ENCODE measurements at regions not wholly inside any gene's neighbourhood (a gene's known extent, or its start where the extent isn't known, plus 50 kb on each side); places are given as distances from the start of the nearest gene placed in this dataset.
"Not testable (repeated sequence)": the region's sequence is repeated elsewhere in the genome, so short reads cannot be mapped to it uniquely, and the experiment has no call there.

DNA sequence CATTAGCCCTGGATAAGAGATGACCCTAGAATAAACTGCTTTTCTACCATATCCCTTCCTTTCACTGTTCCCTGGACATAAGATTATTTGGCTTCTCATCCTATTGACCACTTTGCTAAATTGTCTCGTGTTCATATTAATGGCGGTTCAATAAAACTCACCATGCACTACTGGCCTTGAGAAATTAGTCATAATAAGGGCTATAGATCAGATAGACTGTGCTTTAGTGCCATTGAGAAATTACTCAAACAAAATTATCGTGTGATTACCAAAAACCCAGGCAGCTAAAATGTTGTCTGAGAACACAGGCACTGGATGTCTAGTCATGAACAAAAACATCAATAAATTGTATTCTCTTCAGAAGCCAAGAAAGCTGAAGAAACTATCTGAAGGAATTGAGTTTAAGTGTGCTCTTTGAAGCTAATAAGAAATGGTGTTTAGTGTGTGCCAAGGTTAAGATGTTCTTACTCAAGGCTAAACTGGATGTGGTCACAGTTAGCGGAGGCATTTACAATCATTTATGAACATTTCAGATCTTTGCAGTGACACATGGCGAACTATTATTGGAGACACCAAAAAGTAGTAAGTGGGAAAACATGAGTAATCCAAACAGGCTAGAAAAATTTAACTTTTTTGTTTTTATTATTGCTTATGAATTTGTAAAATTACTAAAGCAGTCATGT lies 460.4 kb upstream of the RORB start:
- TF ChIP-seq, protein P1, sequence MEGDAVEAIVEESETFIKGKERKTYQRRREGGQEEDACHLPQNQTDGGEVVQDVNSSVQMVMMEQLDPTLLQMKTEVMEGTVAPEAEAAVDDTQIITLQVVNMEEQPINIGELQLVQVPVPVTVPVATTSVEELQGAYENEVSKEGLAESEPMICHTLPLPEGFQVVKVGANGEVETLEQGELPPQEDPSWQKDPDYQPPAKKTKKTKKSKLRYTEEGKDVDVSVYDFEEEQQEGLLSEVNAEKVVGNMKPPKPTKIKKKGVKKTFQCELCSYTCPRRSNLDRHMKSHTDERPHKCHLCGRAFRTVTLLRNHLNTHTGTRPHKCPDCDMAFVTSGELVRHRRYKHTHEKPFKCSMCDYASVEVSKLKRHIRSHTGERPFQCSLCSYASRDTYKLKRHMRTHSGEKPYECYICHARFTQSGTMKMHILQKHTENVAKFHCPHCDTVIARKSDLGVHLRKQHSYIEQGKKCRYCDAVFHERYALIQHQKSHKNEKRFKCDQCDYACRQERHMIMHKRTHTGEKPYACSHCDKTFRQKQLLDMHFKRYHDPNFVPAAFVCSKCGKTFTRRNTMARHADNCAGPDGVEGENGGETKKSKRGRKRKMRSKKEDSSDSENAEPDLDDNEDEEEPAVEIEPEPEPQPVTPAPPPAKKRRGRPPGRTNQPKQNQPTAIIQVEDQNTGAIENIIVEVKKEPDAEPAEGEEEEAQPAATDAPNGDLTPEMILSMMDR (IDR thresholded peaks at IDR 0.05): no peak
- H3K4me3 ChIP-seq: no peak overlapping the region
- no peaks in the 10 kb centered on the region for H3K27me3 ChIP-seq
- H3K36me3 ChIP-seq: no peaks in the 10 kb centered on the region
- intact Hi-C loops (cut with DNase I): no loop called here
- DNase-seq (no peak), ATAC-seq (no peak)
- H3K4me1 ChIP-seq: no peaks in the 10 kb centered on the region
- H3K9me3 ChIP-seq: no peaks in the 10 kb centered on the region
- no peak overlapping the region for H3K27ac ChIP-seq

GRCh38 chr9:74037274-74037673 lies 459.9 kb upstream of the RORB start:
- intact Hi-C loops (cut with DNase I): no loop called here

DNA sequence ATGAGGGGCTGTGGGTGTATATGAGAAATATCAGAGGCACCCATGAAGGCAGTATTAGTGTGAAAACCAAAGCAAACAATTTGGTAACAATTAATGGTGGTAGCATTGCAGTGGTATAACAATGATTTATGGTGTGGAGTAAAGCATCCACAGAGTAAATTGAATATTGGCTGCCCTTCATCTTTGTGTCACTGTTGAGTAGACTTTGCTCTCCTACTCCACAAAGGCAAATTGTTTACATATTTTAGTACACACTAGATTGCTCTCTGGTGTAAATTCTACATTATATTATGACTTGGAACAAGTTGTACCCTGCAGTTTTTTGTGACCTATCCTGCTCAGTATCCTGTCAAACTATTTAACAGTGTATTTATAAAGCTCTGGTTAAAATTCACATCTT lies 455.5 kb upstream of the RORB start:
- Histone ChIP-seq H3K9me3 (no peaks in the 10 kb centered on the region), H3K27me3 (no peaks in the 10 kb centered on the region), H3K4me3 (no peak overlapping the region), H3K4me1 (no peaks in the 10 kb centered on the region), H3K27ac (no peak overlapping the region), H3K36me3 (no peaks in the 10 kb centered on the region)
- TF ChIP-seq, protein P1 (IDR thresholded peaks at IDR 0.05): no peak
- DNase-seq (no peak), ATAC-seq (no peak)
- intact Hi-C loops (cut with DNase I): no loop called here

More at GRCh38 chr9:74037274-74037673, 459.9 kb upstream of the RORB start:
- no peak for ATAC-seq
- TF ChIP-seq, protein P1 (IDR thresholded peaks at IDR 0.05): no peak
- no peaks in the 10 kb centered on the region for H3K36me3 ChIP-seq
- no peaks in the 10 kb centered on the region for H3K4me1 ChIP-seq
- H3K27ac ChIP-seq: no peak overlapping the region
- no peaks in the 10 kb centered on the region for H3K27me3 ChIP-seq
- no peak for DNase-seq
- no peak overlapping the region for H3K4me3 ChIP-seq
- H3K9me3 ChIP-seq: no peaks in the 10 kb centered on the region

GRCh38 chr9:74044844-74045243 lies 452.3 kb upstream of the RORB start:
- no peaks in the 10 kb centered on the region for H3K9me3 ChIP-seq
- no peaks in the 10 kb centered on the region for H3K36me3 ChIP-seq
- intact Hi-C loops (cut with DNase I): no loop called here
- ATAC-seq (no peak), DNase-seq (no peak)
- H3K27ac ChIP-seq: no peak overlapping the region
- H3K27me3 ChIP-seq: no peaks in the 10 kb centered on the region
- H3K4me3 ChIP-seq: no peak overlapping the region
- H3K4me1 ChIP-seq: no peaks in the 10 kb centered on the region
- TF ChIP-seq, protein P1 (IDR thresholded peaks at IDR 0.05): no peak

- H3K36me3 ChIP-seq: no peaks in the 10 kb centered on the region
- ATAC-seq (no peak), DNase-seq (no peak)
- no peak overlapping the region for H3K27ac ChIP-seq
- H3K4me3 ChIP-seq: no peak overlapping the region
- intact Hi-C loops (cut with DNase I): no loop called here
- TF ChIP-seq, protein P1 (IDR thresholded peaks at IDR 0.05): no peak
- no peaks in the 10 kb centered on the region for H3K4me1 ChIP-seq
- no peaks in the 10 kb centered on the region for H3K9me3 ChIP-seq
- H3K27me3 ChIP-seq: no peaks in the 10 kb centered on the region
Observed at GRCh38 chr9:74056023-74056422, 441.1 kb upstream of the RORB start.

DNA sequence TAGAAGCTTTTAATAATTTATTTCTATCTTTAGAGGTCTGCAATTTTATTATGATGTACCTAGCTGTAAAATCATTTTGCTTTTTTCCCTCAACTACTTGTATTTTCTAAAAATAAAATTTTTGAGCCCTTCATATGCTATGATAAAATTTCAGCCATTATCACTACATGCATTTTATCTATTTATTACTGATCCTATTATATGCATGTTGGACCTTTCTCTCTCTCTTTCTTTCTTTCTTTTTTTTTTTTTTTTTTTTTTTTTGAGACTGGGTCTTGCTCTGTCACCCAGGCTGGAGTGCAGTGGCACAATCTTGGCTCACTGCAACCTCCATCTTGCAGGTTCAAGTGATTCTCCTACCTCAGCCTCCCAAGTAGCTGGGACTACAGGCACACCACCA lies 440.1 kb upstream of the RORB start:
- intact Hi-C loops (cut with DNase I); DNase-seq; H3K27me3 ChIP-seq; H3K27ac ChIP-seq; H3K9me3 ChIP-seq; ATAC-seq; H3K4me3 ChIP-seq; H3K36me3 ChIP-seq; H3K4me1 ChIP-seq: not testable (repeated sequence)
